CD4-positive, alpha-beta T cell treated with Interleukin-4 for 4 hours (primary cell): ENCODE measurements at regions not wholly inside any gene's neighbourhood (a gene's known extent, or its start where the extent isn't known, plus 50 kb on each side); places are given as distances from the start of the nearest gene placed in this dataset.

Experiments
- DNase-seq: peaks from one replicate; pipeline ENCODE4 v3.0.0-alpha.2; 2020

- no peak for DNase-seq
Measured at GRCh38 chrX:20364238-20364637, 97.5 kb upstream of the RPS6KA3 start.

GRCh38 chrX:20363275-20363674 is 96.6 kb upstream of the RPS6KA3 start:
- DNase-seq = no peak

- DNase-seq = no peak
Measured at GRCh38 chrX:20362268-20363267, 95.9 kb upstream of the RPS6KA3 start.

- DNase-seq = no peak
Measured at GRCh38 chrX:20361890-20362262, 95.2 kb upstream of the RPS6KA3 start.

GRCh38 chrX:20361081-20361889 is 94.6 kb upstream of the RPS6KA3 start:
- no peak for DNase-seq

- DNase-seq = no peak
Measured at GRCh38 chrX:20355187-20355586, 88.5 kb upstream of the RPS6KA3 start.

- DNase-seq = peak; percentile 20
Measured at GRCh38 chrX:20354505-20354904, 87.8 kb upstream of the RPS6KA3 start.

- DNase-seq = no peak
Measured at GRCh38 chrX:20352935-20353336, 86.2 kb upstream of the RPS6KA3 start.

- DNase-seq = no peak
Measured at GRCh38 chrX:20352504-20352903, 85.8 kb upstream of the RPS6KA3 start.

GRCh38 chrX:20350596-20350995 is 83.9 kb upstream of the RPS6KA3 start:
- DNase-seq = no peak

GRCh38 chrX:20348139-20348538 is 81.4 kb upstream of the RPS6KA3 start:
- no peak for DNase-seq

- no peak for DNase-seq
Measured at GRCh38 chrX:20347481-20347880, 80.8 kb upstream of the RPS6KA3 start.

GRCh38 chrX:20333672-20334071 is 67.0 kb upstream of the RPS6KA3 start:
- no peak for DNase-seq

GRCh38 chrX:20330545-20330944 is 63.8 kb upstream of the RPS6KA3 start:
- DNase-seq = no peak

GRCh38 chrX:20329435-20329834 is 62.7 kb upstream of the RPS6KA3 start:
- DNase-seq = no peak

GRCh38 chrX:20325786-20326388 is 59.2 kb upstream of the RPS6KA3 start:
- no peak for DNase-seq

- DNase-seq = no peak
Measured at GRCh38 chrX:20322887-20323286, 56.2 kb upstream of the RPS6KA3 start.

GRCh38 chrX:20320461-20321159 is 53.9 kb upstream of the RPS6KA3 start:
- peak; percentile 15 for DNase-seq

GRCh38 chrX:20319054-20319453 is 52.3 kb upstream of the RPS6KA3 start:
- no peak for DNase-seq

GRCh38 chrX:20317873-20318272 is 51.2 kb upstream of the RPS6KA3 start:
- no peak for DNase-seq
